ENCODE measurements at regions not wholly inside any gene's neighbourhood (a gene's known extent, or its start where the extent isn't known, plus 50 kb on each side); places are given as distances from the start of the nearest gene placed in this dataset.

GRCh38 chr12:127284870-127285431 lies 982.0 kb upstream of the TMEM132C start:
- Histone ChIP-seq H3K9me3 (ENCODE audit: insufficient read depth in 2 of 2, low read depth in 1 of 2, low read length in 1 of 2) (no peaks in the 10 kb centered on the region), H3K4me2 (ENCODE audit: insufficient read depth in 1 of 2, low read depth in 2 of 2, low read length in 2 of 2) (no peak overlapping the region), H2AK5ac (ENCODE audit: low read depth, low read length) (no peak overlapping the region), H2BK120ac (replicated peaks; ENCODE audit: low read depth, low read length) (no peak overlapping the region), H3K56ac (replicated peaks; ENCODE audit: insufficient read length, low read depth, low read length) (no peak overlapping the region), H2BK12ac (ENCODE audit: low read depth, low read length) (no peak overlapping the region), H4K5ac (ENCODE audit: insufficient read length, low read depth, low read length) (no peak overlapping the region), H4K20me1 (replicated peaks in 1 of 2; ENCODE audit: control insufficient read depth in 1 of 2, insufficient read depth in 2 of 2, low read length in 2 of 2) (no peaks in the 10 kb centered on the region), H2AFZ (ENCODE audit: low read length) (no peak overlapping the region), H3K14ac (ENCODE audit: insufficient read length) (no peak overlapping the region), H3K27me3 (replicated peaks in 1 of 4; ENCODE audit: control insufficient read depth in 3 of 4, extremely low read depth in 1 of 4, insufficient read depth in 3 of 4, low read length in 3 of 4) (no peaks in the 10 kb centered on the region), H3K9ac (replicated peaks in 1 of 4; ENCODE audit: extremely low read depth in 1 of 4, low read depth in 3 of 4, low read length in 3 of 4) (no peak overlapping the region), H4K91ac (replicated peaks; ENCODE audit: insufficient read length, low read length) (no peak overlapping the region), H2BK15ac (ENCODE audit: low read length) (no peak overlapping the region), H2BK20ac (ENCODE audit: low read length) (no peak overlapping the region), H3K23ac (ENCODE audit: insufficient read length) (no peak overlapping the region), H3K23me2 (ENCODE audit: low read depth, low read length) (no peaks in the 10 kb centered on the region; the same call in 1 of the 2 replicates), H3K4ac (replicated peaks; ENCODE audit: insufficient read length, low read depth, low read length) (no peak overlapping the region), H3K4me3 (ENCODE audit: extremely low read depth in 1 of 4, insufficient read depth in 2 of 4, low read depth in 3 of 4, low read length in 4 of 4) (no peak overlapping the region), H3K36me3 (ENCODE audit: control insufficient read depth in 2 of 4, insufficient read depth in 4 of 4, low read length in 3 of 4) (no peaks in the 10 kb centered on the region), H3K79me1 (ENCODE audit: low read depth, low read length) (no peaks in the 10 kb centered on the region), H3K18ac (ENCODE audit: extremely low read depth, low read length) (no peak overlapping the region), H3K79me2 (ENCODE audit: control insufficient read depth in 1 of 2, insufficient read depth in 2 of 2, low read length in 2 of 2) (no peaks in the 10 kb centered on the region), H4K8ac (ENCODE audit: extremely low read depth, insufficient read depth, low read length) (no peak overlapping the region), H3K27ac (ENCODE audit: low read depth, low read length) (no peak overlapping the region), H2BK5ac (ENCODE audit: low read depth, low read length) (no peak overlapping the region), H3K4me1 (replicated peaks in 1 of 4; ENCODE audit: control insufficient read depth in 3 of 4, insufficient read depth in 4 of 4, low read length in 3 of 4) (no peaks in the 10 kb centered on the region; a peak in 1 of 7 replicates)
- 90% methylated on average over 3 of the region's 3 CpGs; no CpG with 5 or more reads in 1 of the 2 experiments for WGBS, 2 experiments (ENCODE audit: extremely low coverage in 1 of 2, insufficient coverage in 1 of 2, insufficient read length in 1 of 2, insufficient replicate concordance in 2 of 2, low coverage in 1 of 2, low lambda C conversion rate in 2 of 2, missing lambda C conversion rate in 1 of 2)
- POLR2A ChIA-PET (ENCODE audit: partially characterized antibody) = no interaction called here
- CTCF ChIA-PET (ENCODE audit: partially characterized antibody) = interaction anchor here (0.5 to 6.9 kb wide), 4 partner anchors 8 to 1668 kb away, joined by 3 to 43 read pairs (median 4); no protein-coding TSS in a partner anchor
- DNase-seq (ENCODE audit: low read depth in 1 of 2, low spot score in 2 of 2) = no peak
- FAIRE-seq = no peak
- TF ChIP-seq POU5F1 (IDR thresholded peaks at IDR 0.05; ENCODE audit: low read depth, low read length) = no peak
- TF ChIP-seq RAD21 (IDR thresholded peaks at IDR 0.05 in 1 of 2, conservative IDR thresholded peaks at IDR 0.05 in 1 of 2; ENCODE audit: low read depth in 2 of 2, low read length in 2 of 2) = no peak
- no peak for TF ChIP-seq NRF1 (IDR thresholded peaks at IDR 0.05; ENCODE audit: low read depth, low read length)
- TF ChIP-seq YY1 (IDR thresholded peaks at IDR 0.05; ENCODE audit: low read depth, low read length) = no peak
- TF ChIP-seq FOSL1 (IDR thresholded peaks at IDR 0.05; ENCODE audit: insufficient read depth, low read depth, low read length) = no peak
- no peak for TF ChIP-seq ASH2L (IDR thresholded peaks at IDR 0.05; ENCODE audit: low read length)
- no peak for TF ChIP-seq KDM1A (IDR thresholded peaks at IDR 0.05; ENCODE audit: borderline replicate concordance, low read length)
- TF ChIP-seq TAF7 (optimal IDR thresholded peaks at IDR 0.05; ENCODE audit: borderline replicate concordance, low read depth, low read length) = no peak
- no peak for TF ChIP-seq EZH2 (IDR thresholded peaks at IDR 0.05; ENCODE audit: low read depth, low read length, severe bottlenecking)
- TF ChIP-seq SIRT6 (IDR thresholded peaks at IDR 0.05; ENCODE audit: low read length) = no peak
- no peak for TF ChIP-seq ZNF274 (IDR thresholded peaks at IDR 0.05; ENCODE audit: borderline replicate concordance, extremely low read depth, low read length)
- no peak for TF ChIP-seq JUND (IDR thresholded peaks at IDR 0.05; ENCODE audit: low read length)
- TF ChIP-seq RBBP5 (IDR thresholded peaks at IDR 0.05; ENCODE audit: borderline replicate concordance, low read depth, low read length) = no peak
- TF ChIP-seq CEBPB (IDR thresholded peaks at IDR 0.05; ENCODE audit: low read depth, low read length) = no peak
- TF ChIP-seq CREB1 (IDR thresholded peaks at IDR 0.05) = no peak
